ENCODE measurements at regions not wholly inside any gene's neighbourhood (a gene's known extent, or its start where the extent isn't known, plus 50 kb on each side); places are given as distances from the start of the nearest gene placed in this dataset.

- Histone ChIP-seq H3K9me3 (ENCODE audit: insufficient read depth, low read depth) (no peaks in the 10 kb centered on the region), H3F3A (ENCODE audit: insufficient read depth, low read depth) (no peaks in the 10 kb centered on the region), H3K4me1 (replicated peaks; ENCODE audit: insufficient read depth) (no peaks in the 10 kb centered on the region), H2AFZ (no peak overlapping the region), H3K27me3 (ENCODE audit: insufficient read depth, low read depth) (no peaks in the 10 kb centered on the region; the same call in 1 of the 2 replicates), H3K79me2 (ENCODE audit: low read depth) (no peaks in the 10 kb centered on the region), H3K27ac (no peak overlapping the region), H3K36me3 (ENCODE audit: low read depth) (no peaks in the 10 kb centered on the region), H3K4me3 (no peak overlapping the region), H3K4me2 (no peak overlapping the region), H3K9me2 (ENCODE audit: insufficient read depth) (no peaks in the 10 kb centered on the region), H4K20me1 (ENCODE audit: insufficient read depth) (no peaks in the 10 kb centered on the region)
- TF ChIP-seq EZH2 (IDR thresholded peaks at IDR 0.05; ENCODE audit: low read depth) (no peak), CTCF (conservative IDR thresholded peaks at IDR 0.05) (no peak)
- intact Hi-C loops (cut with micrococcal nuclease; ENCODE audit: unreplicated experiment) = no loop called here
- BruUV-seq (replicated peaks) = no TSS peak
- ChIA-PET POLR2A (ENCODE audit: unreplicated experiment) (no interaction called here), CTCF (no interaction called here)
- no peak for DNase-seq
Measured at GRCh38 chr1:58031416-58031815, 515.1 kb downstream of the OMA1 start.

- ChIA-PET CTCF (no interaction called here), POLR2A (ENCODE audit: unreplicated experiment) (no interaction called here)
- Histone ChIP-seq H3K9me2 (ENCODE audit: insufficient read depth) (no peaks in the 10 kb centered on the region), H3K36me3 (ENCODE audit: low read depth) (no peaks in the 10 kb centered on the region), H3K4me3 (no peak overlapping the region), H4K20me1 (ENCODE audit: insufficient read depth) (no peaks in the 10 kb centered on the region), H3K27ac (no peak overlapping the region), H2AFZ (no peak overlapping the region), H3K79me2 (ENCODE audit: low read depth) (no peaks in the 10 kb centered on the region), H3K4me1 (replicated peaks; ENCODE audit: insufficient read depth) (no peaks in the 10 kb centered on the region), H3K4me2 (no peak overlapping the region), H3K9me3 (ENCODE audit: insufficient read depth, low read depth) (no peaks in the 10 kb centered on the region), H3K27me3 (ENCODE audit: insufficient read depth, low read depth) (no peaks in the 10 kb centered on the region; the same call in 1 of the 2 replicates), H3F3A (ENCODE audit: insufficient read depth, low read depth) (no peaks in the 10 kb centered on the region)
- TF ChIP-seq CTCF (conservative IDR thresholded peaks at IDR 0.05) = no peak
- TF ChIP-seq EZH2 (IDR thresholded peaks at IDR 0.05; ENCODE audit: low read depth) = no peak
- intact Hi-C loops (cut with micrococcal nuclease; ENCODE audit: unreplicated experiment) = no loop called here
- BruUV-seq (replicated peaks) = no TSS peak
- DNase-seq = no peak
Measured at GRCh38 chr1:58030456-58030855, 516.1 kb downstream of the OMA1 start.

- H3K27me3 ChIP-seq (ENCODE audit: insufficient read depth, low read depth) = no peaks in the 10 kb centered on the region
- no peaks in the 10 kb centered on the region for H4K20me1 ChIP-seq (ENCODE audit: insufficient read depth)
- H3K79me2 ChIP-seq (ENCODE audit: low read depth) = no peaks in the 10 kb centered on the region
- intact Hi-C loops (cut with micrococcal nuclease; ENCODE audit: unreplicated experiment) = no loop called here
- no peaks in the 10 kb centered on the region for H3K4me1 ChIP-seq (replicated peaks; ENCODE audit: insufficient read depth)
- H3F3A ChIP-seq (ENCODE audit: insufficient read depth, low read depth) = no peaks in the 10 kb centered on the region
- DNase-seq = no peak
- no peak overlapping the region for H3K4me3 ChIP-seq
- no peak overlapping the region for H3K4me2 ChIP-seq
- CTCF ChIA-PET = no interaction called here
- no peak overlapping the region for H3K27ac ChIP-seq
- TF ChIP-seq CTCF (conservative IDR thresholded peaks at IDR 0.05) = no peak
- TF ChIP-seq EZH2 (IDR thresholded peaks at IDR 0.05; ENCODE audit: low read depth) = no peak
- BruUV-seq (replicated peaks) = no TSS peak
- no peaks in the 10 kb centered on the region for H3K36me3 ChIP-seq (ENCODE audit: low read depth)
- POLR2A ChIA-PET (ENCODE audit: unreplicated experiment) = no interaction called here
- no peaks in the 10 kb centered on the region for H3K9me3 ChIP-seq (ENCODE audit: insufficient read depth, low read depth)
- no peaks in the 10 kb centered on the region for H3K9me2 ChIP-seq (ENCODE audit: insufficient read depth)
- no peak overlapping the region for H2AFZ ChIP-seq
Measured at GRCh38 chr1:58017641-58018040, 528.9 kb downstream of the OMA1 start.

Data from PC-9 (cell line).